IMR-90 (cell line): ENCODE measurements at regions not wholly inside any gene's neighbourhood (a gene's known extent, or its start where the extent isn't known, plus 50 kb on each side); places are given as distances from the start of the nearest gene placed in this dataset.

Experiments used
- ATAC-seq: fragments of 200-7000 bp; cut with Tn5 transposase; 2 replicates; pipeline ENCODE4 v1.9.1; 2020; ENCODE audit warnings: low read depth, mild to moderate bottlenecking, moderate library complexity
- BruUV-seq: library from RNA; stranded (reverse); fragments of 400-500 nt; replicated peaks from 2 replicates; lab custom pipeline; 2021; lab: Mats Ljungman, UMichigan
- CTCF ChIA-PET: fragments of 300-600 bp; formaldehyde crosslinking; extraction: SDS; loops from one replicate; lab custom pipeline; 2021; ENCODE audit warnings: antibody characterized with exemption; lab: Yijun Ruan, JAX
- POLR2A ChIA-PET: fragments of 300-600 bp; sonication (Branson Sonifier 250); formaldehyde crosslinking; loops from one replicate; lab custom pipeline; 2022; ENCODE audit warnings: antibody characterized with exemption; ENCODE audit not compliant: unreplicated experiment; lab: Charles Lee
- DNase-seq: peaks from one replicate; pipeline ENCODE4 v3.0.0; 2013
- H2AFZ ChIP-seq: replicated peaks from 2 replicates; pipeline ENCODE3; 2013; ENCODE audit warnings: low read length, mild to moderate bottlenecking; ENCODE audit not compliant: poor library complexity
- H2AK5ac ChIP-seq: 2 replicates; pipeline ENCODE4 v1.6.1; 2013; ENCODE audit warnings: low read depth, low read length, inconsistent platforms
- H2AK9ac ChIP-seq: replicated peaks from 2 replicates; pipeline ENCODE3; 2013; ENCODE audit warnings: mild to moderate bottlenecking, low read depth, low read length, moderate library complexity; ENCODE audit not compliant: poor library complexity
- H2BK120ac ChIP-seq: 2 replicates; pipeline ENCODE4 v1.6.1; 2013; ENCODE audit warnings: low read depth, low read length, inconsistent platforms
- H2BK15ac ChIP-seq: 3 replicates; pipeline ENCODE4 v1.6.1; 2013; ENCODE audit warnings: low read depth, low read length, inconsistent platforms
- H2BK20ac ChIP-seq: 2 replicates; pipeline ENCODE4 v1.6.1; 2013; ENCODE audit warnings: low read depth, mild to moderate bottlenecking, inconsistent platforms, low read length, moderate library complexity
- H2BK5ac ChIP-seq: 2 replicates; pipeline ENCODE4 v1.6.1; 2013; ENCODE audit warnings: mild to moderate bottlenecking, low read depth, low read length, inconsistent platforms; ENCODE audit not compliant: poor library complexity, severe bottlenecking
- H3K14ac ChIP-seq: replicated peaks from 2 replicates; pipeline ENCODE4 v1.6.1; 2013; ENCODE audit warnings: low read depth, low read length, inconsistent platforms
- H3K18ac ChIP-seq: 2 replicates; pipeline ENCODE4 v1.6.1; 2013; ENCODE audit warnings: low read depth, low read length, control low read depth
- H3K23ac ChIP-seq: 2 replicates; pipeline ENCODE4 v1.6.1; 2013; ENCODE audit warnings: low read depth, low read length, inconsistent platforms
- H3K27ac ChIP-seq: 2 replicates; pipeline ENCODE4 v1.5.1; 2013; ENCODE audit warnings: mild to moderate bottlenecking, control low read depth, low read length; ENCODE audit not compliant: insufficient read depth
- H3K27me3 ChIP-seq: 2 replicates; pipeline ENCODE4 v1.6.1; 2013; ENCODE audit warnings: low read length; ENCODE audit not compliant: control insufficient read depth, insufficient read depth
- H3K36me3 ChIP-seq: 2 replicates; pipeline ENCODE4 v1.6.1; 2013; ENCODE audit warnings: low read length, mixed read lengths; ENCODE audit not compliant: control insufficient read depth, insufficient read depth
- H3K4ac ChIP-seq: 2 replicates; pipeline ENCODE4 v1.6.1; 2013; ENCODE audit warnings: low read depth, low read length, inconsistent platforms
- H3K4me1 ChIP-seq: 2 replicates; pipeline ENCODE4 v1.6.1; 2013; ENCODE audit warnings: low read length, mixed read lengths; ENCODE audit not compliant: control insufficient read depth, insufficient read depth
- H3K4me2 ChIP-seq: 2 replicates; pipeline ENCODE4 v1.6.1; 2013; ENCODE audit warnings: low read depth, mild to moderate bottlenecking, control low read depth, low read length, moderate library complexity
- H3K4me3 ChIP-seq: 2 replicates; pipeline ENCODE4 v1.5.1; 2013; ENCODE audit warnings: low read depth, mild to moderate bottlenecking, control low read depth, low read length, moderate library complexity; ENCODE audit not compliant: insufficient read depth
- H3K56ac ChIP-seq: 2 replicates; pipeline ENCODE4 v1.6.1; 2013; ENCODE audit warnings: low read length, inconsistent platforms; ENCODE audit not compliant: insufficient read depth; ENCODE audit errors: extremely low read depth
- H3K79me1 ChIP-seq, 2 experiments: 2 replicates each; pipeline ENCODE4 v1.6.1; 2013; ENCODE audit warnings: low read length in 2 of 2, inconsistent platforms in 1 of 2, low read depth in 1 of 2
- H3K9ac ChIP-seq: 2 replicates; pipeline ENCODE4 v1.6.1; 2013; ENCODE audit warnings: low read depth, low read length, control low read depth
- H3K9me1 ChIP-seq: 2 replicates; pipeline ENCODE4 v1.6.1; 2013; ENCODE audit warnings: low read length, inconsistent platforms; ENCODE audit not compliant: insufficient read depth
- H3K9me3 ChIP-seq: 2 replicates; pipeline ENCODE4 v1.6.1; 2013; ENCODE audit warnings: low read length; ENCODE audit not compliant: control insufficient read depth, insufficient read depth
- H4K20me1 ChIP-seq: 2 replicates; pipeline ENCODE4 v1.6.1; 2013; ENCODE audit warnings: low read length, inconsistent platforms; ENCODE audit not compliant: insufficient read depth
- H4K5ac ChIP-seq: 2 replicates; pipeline ENCODE4 v1.6.1; 2013; ENCODE audit warnings: mild to moderate bottlenecking, low read depth, low read length, control low read depth
- H4K8ac ChIP-seq, 2 experiments: 2 replicates each; pipeline ENCODE4 v1.6.1; 2013; ENCODE audit warnings: low read depth in 2 of 2, low read length in 2 of 2, control low read depth in 1 of 2, inconsistent platforms in 1 of 2
- H4K91ac ChIP-seq: 2 replicates; pipeline ENCODE4 v1.6.1; 2013; ENCODE audit warnings: low read depth, low read length, inconsistent platforms; ENCODE audit not compliant: insufficient read depth
- CEBPB ChIP-seq: IDR thresholded peaks from 2 replicates; pipeline ENCODE4 v1.6.1; 2012; ENCODE audit warnings: low read depth, low read length, improper control_type of control experiment
- CHD1 ChIP-seq: IDR thresholded peaks from 2 replicates; pipeline ENCODE4 v1.6.1; 2012; ENCODE audit warnings: low read depth, low read length, improper control_type of control experiment
- POLR2A ChIP-seq: IDR thresholded peaks from 2 replicates; pipeline ENCODE4 v1.6.1; 2012; ENCODE audit warnings: mild to moderate bottlenecking, low read depth, low read length
- RAD21 ChIP-seq: IDR thresholded peaks from 2 replicates; pipeline ENCODE4 v1.6.1; 2012; ENCODE audit warnings: low read length, improper control_type of control experiment
- WGBS, 2 experiments: methylation state at CpG; one replicate each; pipeline versions ENCODE4 v1.1.5 to v1.1.7; 2013; ENCODE audit warnings: missing lambda C conversion rate in 2 of 2; ENCODE audit not compliant: insufficient read length in 1 of 2; ENCODE audit errors: extremely low coverage in 2 of 2; 5-methylcytosine and 5-hydroxymethylcytosine counted together
- dilution Hi-C: fragments of 300-500 bp; cut with HindIII; formaldehyde crosslinking; loops from one replicate; pipeline ENCODE4 v1.14.3; 2018; ENCODE audit warnings: low sequenced_read_pairs; ENCODE audit not compliant: unreplicated experiment
- in situ Hi-C: fragments of 300-500 bp; cut with MboI; formaldehyde crosslinking; loops from 3 replicates; pipeline ENCODE4 v1.14.3; 2019; ENCODE audit warnings: low sequenced_read_pairs, inconsistent platforms, mixed read lengths
- intact Hi-C: fragments of 100-400 bp; cut with micrococcal nuclease; formaldehyde crosslinking; loops from 2 replicates; pipeline ENCODE4 v1.10.0; 2022

- H3K79me1 ChIP-seq = no peaks in the 10 kb centered on the region
- H2BK5ac ChIP-seq = no peak overlapping the region
- no peaks in the 10 kb centered on the region for H3K36me3 ChIP-seq
- no peak overlapping the region for H2BK120ac ChIP-seq
- no CpG with 5 or more reads among the region's 1 CpG for WGBS, 2 experiments
- H3K14ac ChIP-seq = no peak overlapping the region
- H3K56ac ChIP-seq = no peak overlapping the region
- no peak for TF ChIP-seq CEBPB
- no peak for TF ChIP-seq POLR2A
- no peak for TF ChIP-seq RAD21
- no peak for TF ChIP-seq CHD1
- no TSS peak for BruUV-seq
- H4K8ac ChIP-seq = no peak overlapping the region
- no peak overlapping the region for H2AK9ac ChIP-seq
- in situ Hi-C loops (loop anchor here (5.0 kb wide), 1 partner anchor 186 kb away; no protein-coding TSS in a partner anchor), intact Hi-C loops (no loop called here), dilution Hi-C loops (no loop called here)
- no peak overlapping the region for H2BK15ac ChIP-seq
- H3K23ac ChIP-seq = no peak overlapping the region
- no peak overlapping the region for H3K18ac ChIP-seq
- no peak overlapping the region for H4K5ac ChIP-seq
- H3K27me3 ChIP-seq = no peaks in the 10 kb centered on the region
- no peaks in the 10 kb centered on the region for H3K9me1 ChIP-seq
- no peak overlapping the region for H4K91ac ChIP-seq
- POLR2A ChIA-PET = no interaction called here
- H3K4ac ChIP-seq = no peak overlapping the region
- CTCF ChIA-PET = interaction anchor here (0.6 to 1.1 kb wide), 3 partner anchors 186 to 275 kb away, joined by 3 to 6 read pairs (median 3); no protein-coding TSS in a partner anchor
- ATAC-seq (no peak), DNase-seq (no peak)
- H2BK20ac ChIP-seq = no peak overlapping the region
- H2AFZ ChIP-seq = no peak overlapping the region
- H4K20me1 ChIP-seq = no peaks in the 10 kb centered on the region
- no peaks in the 10 kb centered on the region; the same call in 1 of the 2 replicates for H3K9me3 ChIP-seq
- H3K4me1 ChIP-seq = no peaks in the 10 kb centered on the region
- H3K27ac ChIP-seq = no peak overlapping the region
- no peak overlapping the region for H3K4me3 ChIP-seq
- no peak overlapping the region for H3K9ac ChIP-seq
- H3K4me2 ChIP-seq = no peak overlapping the region
- no peak overlapping the region for H2AK5ac ChIP-seq
These were observed 1160.3 kb upstream of the TMEM132C start for GRCh38 chr12:127106697-127107096.
